Prostate gland (tissue), 2 donors: ENCODE measurements at regions not wholly inside any gene's neighbourhood (a gene's known extent, or its start where the extent isn't known, plus 50 kb on each side); places are given as distances from the start of the nearest gene placed in this dataset.

ENCODE experiments used
- DNase-seq: peaks from one replicate; pipeline ENCODE4 v3.0.0-alpha.2; 2019; ENCODE audit warnings: low spot score
- H3K27ac ChIP-seq, 2 donors: fragments of 200-600 bp; sonication (generic); 2 replicates each; pipeline ENCODE4 v1.5.1; 2017 to 2019
- H3K27me3 ChIP-seq: fragments of 200-600 bp; sonication (generic); replicated peaks from 2 replicates; pipeline ENCODE4 v1.5.1; 2019; ENCODE audit not compliant: insufficient read depth
- H3K36me3 ChIP-seq, 2 donors: fragments of 200-600 bp; sonication (generic); 1 replicate in 1 of 2; 2 replicates in 1 of 2; pipeline versions ENCODE4 v1.5.1 to v1.8.1; 2017 to 2019
- H3K4me1 ChIP-seq: fragments of 200-600 bp; sonication (generic); replicated peaks from 2 replicates; pipeline ENCODE4 v1.5.1; 2019
- H3K4me3 ChIP-seq, 2 donors: fragments of 200-600 bp; sonication (generic); 2 replicates each; pipeline ENCODE4 v1.5.1; 2017 to 2019
- H3K9me3 ChIP-seq: fragments of 200-600 bp; sonication (generic); 2 replicates; pipeline ENCODE4 v1.5.1; 2017
- CTCF ChIP-seq, 4 experiments: fragments of 200-600 bp in 2 of 4; fragments of 450-650 bp in 2 of 4; sonication (generic) in 2 of 4; IDR thresholded peaks; 1 replicate in 3 of 4; 2 replicates in 1 of 4; pipeline ENCODE4 v1.5.1; 2016 to 2019; ENCODE audit warnings: antibody characterized with exemption in 4 of 4, mild to moderate bottlenecking in 2 of 4, moderate library complexity in 2 of 4
- POLR2A ChIP-seq: fragments of 450-650 bp; IDR thresholded peaks from one replicate; pipeline ENCODE4 v1.6.1; 2016; ENCODE audit warnings: antibody characterized with exemption, mild to moderate bottlenecking
- POLR2AphosphoS5 ChIP-seq: sonication (generic); formaldehyde crosslinking; IDR thresholded peaks from one replicate; pipeline ENCODE4 v1.6.1; 2017; ENCODE audit warnings: antibody characterized with exemption
- WGBS: methylation state at CpG from one replicate; pipeline ENCODE4 v1.1.5; 2018; 5-methylcytosine and 5-hydroxymethylcytosine counted together
- intact Hi-C: fragments of 100-400 bp; cut with DNase I; formaldehyde crosslinking; loops from one replicate; pipeline ENCODE4 v1.14.2; 2022

- no peak overlapping the region for H3K4me3 ChIP-seq
- no peak overlapping the region for H3K27ac ChIP-seq
- intact Hi-C loops, result no loop called here
- TF ChIP-seq POLR2A, result no peak
- TF ChIP-seq POLR2AphosphoS5, result no peak
- no peak for TF ChIP-seq CTCF (IDR thresholded peaks at IDR 0.05)
- DNase-seq, result no peak
- no peaks in the 10 kb centered on the region for H3K27me3 ChIP-seq
- WGBS, result 83% methylated on average over 12 of the region's 12 CpGs
- H3K9me3 ChIP-seq, result no peaks in the 10 kb centered on the region
- no peaks in the 10 kb centered on the region for H3K36me3 ChIP-seq
- no peaks in the 10 kb centered on the region for H3K4me1 ChIP-seq
Measured at GRCh38 chr1:143619851-143620250, 351.9 kb downstream of the FAM72C start.

- DNase-seq, result no peak
- no peaks in the 10 kb centered on the region for H3K36me3 ChIP-seq
- WGBS, result 38% methylated on average over 2 of the region's 2 CpGs
- H3K4me1 ChIP-seq, result no peaks in the 10 kb centered on the region
- no peak overlapping the region for H3K27ac ChIP-seq
- no peaks in the 10 kb centered on the region for H3K27me3 ChIP-seq
- intact Hi-C loops, result no loop called here
- no peak for TF ChIP-seq CTCF (IDR thresholded peaks at IDR 0.05)
- TF ChIP-seq POLR2A, result no peak
- no peak for TF ChIP-seq POLR2AphosphoS5
- no peaks in the 10 kb centered on the region for H3K9me3 ChIP-seq
- no peak overlapping the region for H3K4me3 ChIP-seq
Measured at GRCh38 chr1:143611159-143611558, 360.6 kb downstream of the FAM72C start.

GRCh38 chr1:143610196-143610595 lies 361.6 kb downstream of the FAM72C start:
- H3K4me1 ChIP-seq, result no peaks in the 10 kb centered on the region
- no peaks in the 10 kb centered on the region for H3K9me3 ChIP-seq
- no peak overlapping the region for H3K27ac ChIP-seq
- TF ChIP-seq POLR2A (no peak), CTCF (IDR thresholded peaks at IDR 0.05) (no peak), POLR2AphosphoS5 (no peak)
- H3K27me3 ChIP-seq, result no peaks in the 10 kb centered on the region
- intact Hi-C loops, result no loop called here
- WGBS, result 93% methylated on average over 11 of the region's 11 CpGs
- no peaks in the 10 kb centered on the region for H3K36me3 ChIP-seq
- H3K4me3 ChIP-seq, result no peak overlapping the region
- no peak for DNase-seq

DNA sequence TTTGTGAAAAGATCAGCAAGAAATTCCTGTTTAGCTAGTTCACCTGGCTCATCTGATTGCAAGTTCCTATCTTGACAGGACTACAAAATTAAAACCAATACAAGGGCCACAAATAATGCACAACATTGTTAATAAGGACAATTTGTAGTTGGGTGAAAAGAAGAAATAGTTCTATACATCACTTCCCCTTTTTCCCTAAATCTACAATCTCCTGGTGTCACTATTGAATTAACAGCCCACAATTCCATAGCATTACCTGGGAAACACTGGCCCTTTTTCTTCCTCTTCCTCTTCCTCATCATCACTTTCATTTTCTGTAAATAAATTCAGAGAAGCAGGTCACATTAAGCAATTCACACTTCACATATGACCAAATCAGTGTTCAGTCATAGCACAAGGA lies 366.9 kb downstream of the FAM72C start:
- TF ChIP-seq CTCF (IDR thresholded peaks at IDR 0.05), result no peak
- no peak for TF ChIP-seq POLR2AphosphoS5
- no peak for TF ChIP-seq POLR2A
- H3K4me1 ChIP-seq, result no peaks in the 10 kb centered on the region
- H3K27ac ChIP-seq, result no peak overlapping the region
- H3K4me3 ChIP-seq, result no peak overlapping the region
- no peak for DNase-seq
- no peaks in the 10 kb centered on the region for H3K36me3 ChIP-seq
- no peaks in the 10 kb centered on the region for H3K9me3 ChIP-seq
- no peaks in the 10 kb centered on the region for H3K27me3 ChIP-seq
- intact Hi-C loops, result loop anchor here (10.0 kb wide), 1 partner anchor 60 kb away; no protein-coding TSS in a partner anchor

- no peaks in the 10 kb centered on the region for H3K27me3 ChIP-seq
- TF ChIP-seq POLR2AphosphoS5 (no peak), POLR2A (no peak), CTCF (IDR thresholded peaks at IDR 0.05) (no peak)
- H3K36me3 ChIP-seq, result no peaks in the 10 kb centered on the region
- no peak overlapping the region for H3K4me3 ChIP-seq
- WGBS, result 81% methylated on average over 4 of the region's 4 CpGs
- no peaks in the 10 kb centered on the region for H3K9me3 ChIP-seq
- intact Hi-C loops, result no loop called here
- no peak overlapping the region for H3K27ac ChIP-seq
- H3K4me1 ChIP-seq, result no peaks in the 10 kb centered on the region
- no peak for DNase-seq
Measured at GRCh38 chr1:143584508-143584907, 387.3 kb downstream of the FAM72C start.
